HPDE6-E6E7 (cell line): ENCODE measurements at regions not wholly inside any gene's neighbourhood (a gene's known extent, or its start where the extent isn't known, plus 50 kb on each side); places are given as distances from the start of the nearest gene placed in this dataset.

Experiments used
- DNase-seq: peaks from one replicate; pipeline ENCODE4 v3.0.0; 2011; ENCODE audit warnings: missing footprints; ENCODE audit errors: extremely low spot score

- no peak for DNase-seq
Measured at GRCh38 chr7:41135511-41135910, 567.4 kb downstream of the INHBA start.

GRCh38 chr7:41134300-41135255 lies 568.3 kb downstream of the INHBA start:
- DNase-seq: peak; percentile 13

GRCh38 chr7:41133690-41134299 lies 569.1 kb downstream of the INHBA start:
- DNase-seq: no peak

GRCh38 chr7:41131956-41132355 lies 570.9 kb downstream of the INHBA start:
- no peak for DNase-seq

GRCh38 chr7:41130561-41131236 lies 572.2 kb downstream of the INHBA start:
- DNase-seq: no peak

- DNase-seq: no peak
Measured at GRCh38 chr7:41130086-41130485, 572.8 kb downstream of the INHBA start.

GRCh38 chr7:41125343-41125742 lies 577.5 kb downstream of the INHBA start:
- no peak for DNase-seq

GRCh38 chr7:41122256-41122987 lies 580.5 kb downstream of the INHBA start:
- no peak for DNase-seq

GRCh38 chr7:41121228-41121627 lies 581.7 kb downstream of the INHBA start:
- DNase-seq: no peak

- DNase-seq: no peak
Measured at GRCh38 chr7:41118486-41118885, 584.4 kb downstream of the INHBA start.

GRCh38 chr7:41117431-41117830 lies 585.5 kb downstream of the INHBA start:
- DNase-seq: no peak

GRCh38 chr7:41116817-41117216 lies 586.1 kb downstream of the INHBA start:
- no peak for DNase-seq

- DNase-seq: no peak
Measured at GRCh38 chr7:41116337-41116736, 586.6 kb downstream of the INHBA start.

GRCh38 chr7:41114691-41115090 lies 588.2 kb downstream of the INHBA start:
- DNase-seq: no peak

- DNase-seq: no peak
Measured at GRCh38 chr7:41114131-41114530, 588.8 kb downstream of the INHBA start.

GRCh38 chr7:41113719-41114118 lies 589.2 kb downstream of the INHBA start:
- DNase-seq: no peak

- no peak for DNase-seq
Measured at GRCh38 chr7:41110186-41110585, 592.7 kb downstream of the INHBA start.

GRCh38 chr7:41108821-41109220 lies 594.1 kb downstream of the INHBA start:
- DNase-seq: no peak

GRCh38 chr7:41107938-41108448 lies 594.9 kb downstream of the INHBA start:
- DNase-seq: peak; percentile 56

- peak; percentile 94 for DNase-seq
Measured at GRCh38 chr7:41107330-41107937, 595.5 kb downstream of the INHBA start.

GRCh38 chr7:41104631-41105030 lies 598.3 kb downstream of the INHBA start:
- DNase-seq: no peak
